ENCODE measurements at regions not wholly inside any gene's neighbourhood (a gene's known extent, or its start where the extent isn't known, plus 50 kb on each side); places are given as distances from the start of the nearest gene placed in this dataset.

GRCh38 chr22:23397613-23398567 is 182.2 kb downstream of the IGLL1 start:
- BruUV-seq (replicated peaks): no TSS peak
- no peaks in the 10 kb centered on the region for H4K20me1 ChIP-seq (replicated peaks; ENCODE audit: control insufficient read depth, insufficient read depth, low read length)
- no peaks in the 10 kb centered on the region for H3K9me3 ChIP-seq (replicated peaks; ENCODE audit: control insufficient read depth, insufficient read depth, low read depth, low read length)
- peaks cover 2 to 29% of the 10 kb centered on the region in 2 experiments; a peak in 4 of 5 replicates for H3K4me1 ChIP-seq (replicated peaks in 1 of 2; ENCODE audit: control insufficient read depth in 2 of 2, insufficient read depth in 2 of 2, low read length in 2 of 2)
- FAIRE-seq: no peak
- intact Hi-C loops (cut with micrococcal nuclease): no loop called here
- TF ChIP-seq STAT5B (CRISPR knock-in tag; IDR thresholded peaks at IDR 0.05) (no peak), ZNF24 (IDR thresholded peaks at IDR 0.05) (no peak), GTF3C2 (IDR thresholded peaks at IDR 0.05; ENCODE audit: borderline replicate concordance, extremely low read depth, insufficient read length) (no peak), CEBPB (tag; IDR thresholded peaks at IDR 0.05) (no peak), FOS (IDR thresholded peaks at IDR 0.05; ENCODE audit: extremely low read depth, insufficient read length) (no peak), MLX (CRISPR knock-in tag; conservative IDR thresholded peaks at IDR 0.05) (no peak), HCFC1 (IDR thresholded peaks at IDR 0.05; ENCODE audit: low read depth, low read length) (no peak), U2AF2 (optimal IDR thresholded peaks at IDR 0.05; ENCODE audit: low read depth, low read length) (no peak)
- TF ChIP-seq, protein P1, sequence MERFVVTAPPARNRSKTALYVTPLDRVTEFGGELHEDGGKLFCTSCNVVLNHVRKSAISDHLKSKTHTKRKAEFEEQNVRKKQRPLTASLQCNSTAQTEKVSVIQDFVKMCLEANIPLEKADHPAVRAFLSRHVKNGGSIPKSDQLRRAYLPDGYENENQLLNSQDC (CRISPR knock-in tag; IDR thresholded peaks at IDR 0.05): no peak
- H3K4me3 ChIP-seq: no peak overlapping the region
- ChIA-PET POLR2A (no interaction called here), CTCF (ENCODE audit: low intra/inter-chr PET ratio) (no interaction called here)
- H3K27me3 ChIP-seq (ENCODE audit: control insufficient read depth in 2 of 2, insufficient read depth in 2 of 2, low read length in 2 of 2): no peaks in the 10 kb centered on the region
- in situ Hi-C loops (cut with MboI): loop anchor here (5.0 to 25.0 kb wide), 2 partner anchors 76 to 436 kb away; no protein-coding TSS in a partner anchor
- no peak overlapping the region for H3K27ac ChIP-seq (ENCODE audit: extremely low read depth, low read depth, low read length)
- no peaks in the 10 kb centered on the region for H3K79me2 ChIP-seq (ENCODE audit: control insufficient read depth, insufficient read depth, low read length)
- no peak overlapping the region for H3K4me2 ChIP-seq (ENCODE audit: insufficient read depth, low read length)
- H3K9ac ChIP-seq (ENCODE audit: insufficient read depth in 1 of 2, low read depth in 2 of 2, low read length in 2 of 2): no peak overlapping the region
- no peak for DNase-seq (ENCODE audit: extremely low read depth in 1 of 4, low spot score in 3 of 4)
- no peaks in the 10 kb centered on the region for H3K9me1 ChIP-seq (ENCODE audit: control insufficient read depth, insufficient read depth, low read length)
- no peak for ATAC-seq
- no peak overlapping the region for H2AFZ ChIP-seq (ENCODE audit: low read depth, low read length)
- WGBS (ENCODE audit: insufficient coverage, low coverage, missing lambda C conversion rate): 29% methylated on average over 23 of the region's 29 CpGs
- H3K36me3 ChIP-seq (ENCODE audit: control insufficient read depth, insufficient read depth, low read length): no peaks in the 10 kb centered on the region

All from K562 (cell line).